GM12878 (cell line): ENCODE measurements at regions not wholly inside any gene's neighbourhood (a gene's known extent, or its start where the extent isn't known, plus 50 kb on each side); places are given as distances from the start of the nearest gene placed in this dataset.

Experiments
- ATAC-seq: fragments of 200-7000 bp; cut with Tn5 transposase; 3 replicates; pipeline ENCODE4 v1.9.1; 2020; ENCODE audit warnings: mild to moderate bottlenecking, moderate library complexity
- BruUV-seq: library from RNA; stranded (reverse); fragments of 400-500 nt; replicated peaks from 2 replicates; lab custom pipeline; 2021; lab: Mats Ljungman, UMichigan
- CTCF ChIA-PET: fragments of 300-600 bp; sonication (Branson Sonifier 250); formaldehyde crosslinking; extraction: SDS; loops from one replicate; lab custom pipeline; 2021; ENCODE audit warnings: inconsistent platforms; lab: Yijun Ruan, JAX
- POLR2A ChIA-PET: fragments of 350-600 bp; formaldehyde crosslinking; extraction: SDS; loops from one replicate; lab custom pipeline; 2021; ENCODE audit warnings: inconsistent platforms; lab: Charles Lee
- RAD21 ChIA-PET: fragments of 300-600 bp; sonication (Branson Sonifier 250); formaldehyde crosslinking; loops from one replicate; lab custom pipeline; 2023; ENCODE audit warnings: antibody characterized with exemption; ENCODE audit not compliant: unreplicated experiment; lab: Charles Lee
- SMC1A ChIA-PET: fragments of 300-600 bp; sonication (Branson Sonifier 250); formaldehyde crosslinking; loops from one replicate; lab custom pipeline; 2023; ENCODE audit not compliant: unreplicated experiment, uncharacterized antibody; lab: Charles Lee
- DNase-seq: peaks from one replicate; pipeline ENCODE4 v3.0.0-alpha.2; 2011; ENCODE audit warnings: low read depth, low spot score
- FAIRE-seq: peaks from 3 replicates; lab custom pipeline; 2011; peaks lifted over from hg19 to GRCh38; lab: Jason Lieb, UNC
- H2AFZ ChIP-seq: 2 replicates; pipeline ENCODE4 v1.6.0; 2011; ENCODE audit warnings: low read depth, low read length, control low read depth; ENCODE audit not compliant: control insufficient read depth
- H3K27ac ChIP-seq: 2 replicates; pipeline ENCODE4 v1.5.1; 2011; ENCODE audit warnings: control low read depth; ENCODE audit not compliant: control insufficient read depth, insufficient read depth
- H3K27me3 ChIP-seq, 2 experiments: replicated peaks in 1 of 2; 2 replicates each; pipeline versions ENCODE4 v1.6.0 to v1.6.1; 2011; ENCODE audit warnings: low read length in 1 of 2; ENCODE audit not compliant: control insufficient read depth in 2 of 2, insufficient read depth in 2 of 2
- H3K36me3 ChIP-seq, 2 experiments: 2 replicates each; pipeline ENCODE4 v1.5.1; 2011; ENCODE audit warnings: low read length in 1 of 2; ENCODE audit not compliant: control insufficient read depth in 2 of 2, insufficient read depth in 2 of 2
- H3K4me1 ChIP-seq: 2 replicates; pipeline ENCODE4 v1.6.1; 2011; ENCODE audit warnings: mild to moderate bottlenecking, low read length, moderate library complexity, mixed read lengths; ENCODE audit not compliant: control insufficient read depth, insufficient read depth
- H3K4me2 ChIP-seq: 2 replicates; pipeline ENCODE4 v1.6.0; 2011; ENCODE audit warnings: control low read depth; ENCODE audit not compliant: control insufficient read depth, insufficient read depth
- H3K4me3 ChIP-seq: fragments of 200-600 bp; sonication (generic); 2 replicates; pipeline ENCODE4 v1.5.1; 2016
- H3K79me2 ChIP-seq: 2 replicates; pipeline ENCODE4 v1.6.0; 2011; ENCODE audit warnings: low read length; ENCODE audit not compliant: control insufficient read depth, insufficient read depth
- H3K9ac ChIP-seq: 2 replicates; pipeline ENCODE4 v1.8.0; 2011; ENCODE audit warnings: low read length, control low read depth, mixed read lengths; ENCODE audit not compliant: control insufficient read depth, insufficient read depth
- H3K9me3 ChIP-seq: replicated peaks from 3 replicates; pipeline ENCODE4 v1.5.1; 2011; ENCODE audit warnings: mild to moderate bottlenecking, low read length; ENCODE audit not compliant: control insufficient read depth, insufficient read depth
- H4K20me1 ChIP-seq: 2 replicates; pipeline ENCODE4 v1.6.0; 2011; ENCODE audit not compliant: control insufficient read depth, insufficient read depth
- BMI1 ChIP-seq: fragments of 450-650 bp; IDR thresholded peaks from 2 replicates; pipeline ENCODE4 v1.6.1; 2016; ENCODE audit warnings: mild to moderate bottlenecking, moderate library complexity, borderline replicate concordance
- E2F4 ChIP-seq: IDR thresholded peaks from 2 replicates; pipeline ENCODE4 v1.6.1; 2012; ENCODE audit warnings: low read depth, low read length, improper control_type of control experiment
- ESRRA ChIP-seq: IDR thresholded peaks from 2 replicates; pipeline ENCODE4 v1.6.1; 2012; ENCODE audit warnings: mild to moderate bottlenecking, low read length, improper control_type of control experiment
- EZH2 ChIP-seq: IDR thresholded peaks from 2 replicates; pipeline ENCODE4 v1.6.1; 2012; ENCODE audit warnings: low read depth, mild to moderate bottlenecking, control low read depth, inconsistent platforms, low read length, borderline replicate concordance; ENCODE audit not compliant: control insufficient read depth
- HCFC1 ChIP-seq: fragments of 150-350 bp; IDR thresholded peaks from 2 replicates; pipeline ENCODE4 v1.6.1; 2014; ENCODE audit warnings: low read length
- MEF2A ChIP-seq: IDR thresholded peaks from 2 replicates; pipeline ENCODE4 v1.6.1; 2011; ENCODE audit warnings: low read depth, mild to moderate bottlenecking, low read length, moderate library complexity; ENCODE audit not compliant: insufficient read depth
- MXI1 ChIP-seq: fragments of 150-350 bp; IDR thresholded peaks from 2 replicates; pipeline ENCODE4 v1.6.1; 2011; ENCODE audit warnings: low read depth, mild to moderate bottlenecking, inconsistent platforms, low read length, improper control_type of control experiment
- POU2F2 ChIP-seq: IDR thresholded peaks from 3 replicates; pipeline ENCODE4 v1.6.1; 2011; ENCODE audit warnings: low read depth, mild to moderate bottlenecking, low read length, borderline replicate concordance
- RAD21 ChIP-seq: IDR thresholded peaks from 2 replicates; pipeline ENCODE4 v1.6.1; 2011; ENCODE audit warnings: mild to moderate bottlenecking, low read depth, low read length, moderate library complexity; ENCODE audit not compliant: insufficient read depth
- SMARCA5 ChIP-seq: fragments of 450-650 bp; IDR thresholded peaks from 2 replicates; pipeline ENCODE4 v1.6.1; 2017; ENCODE audit warnings: mild to moderate bottlenecking
- SREBF2 ChIP-seq: IDR thresholded peaks from 2 replicates; pipeline ENCODE4 v1.6.1; 2012; ENCODE audit warnings: mild to moderate bottlenecking, low read length
- YY1 ChIP-seq: IDR thresholded peaks from 2 replicates; pipeline ENCODE4 v1.6.1; 2011; ENCODE audit warnings: low read depth, mild to moderate bottlenecking, low read length
- ZNF274 ChIP-seq: IDR thresholded peaks from one replicate; pipeline ENCODE4 v1.8.0; 2011; ENCODE audit not compliant: insufficient read length, insufficient read depth
- ZNF384 ChIP-seq: IDR thresholded peaks from 2 replicates; pipeline ENCODE4 v1.6.1; 2012; ENCODE audit warnings: low read depth, mild to moderate bottlenecking, low read length, improper control_type of control experiment, borderline replicate concordance
- WGBS: methylation state at CpG from one replicate; pipeline ENCODE4 v1.1.6; 2016; ENCODE audit warnings: low lambda C conversion rate; ENCODE audit not compliant: insufficient replicate concordance, insufficient coverage; ENCODE audit errors: missing lambda C conversion rate; 5-methylcytosine and 5-hydroxymethylcytosine counted together
- in situ Hi-C: fragments of 300-500 bp; cut with MboI; formaldehyde crosslinking; loops from 9 replicates; pipeline ENCODE4 v1.14.3; 2018; ENCODE audit warnings: mixed read lengths
- intact Hi-C: fragments of 100-400 bp; cut with micrococcal nuclease; formaldehyde crosslinking; loops from one replicate; pipeline ENCODE4 v1.14.2; 2022; ENCODE audit not compliant: unreplicated experiment
- TF ChIP-seq, protein P1 (sequence below): IDR thresholded peaks from 2 replicates; pipeline ENCODE4 v1.6.1; 2012; ENCODE audit warnings: improper control_type of control experiment, low read depth, low read length; ENCODE audit not compliant: insufficient replicate concordance
- TF ChIP-seq, protein P2 (sequence below): IDR thresholded peaks from 2 replicates; pipeline ENCODE4 v1.6.1; 2012; ENCODE audit warnings: low read depth, low read length, improper control_type of control experiment
- TF ChIP-seq, protein P3 (sequence below): fragments of 450-650 bp; IDR thresholded peaks from 2 replicates; pipeline ENCODE4 v1.6.1; 2014; ENCODE audit warnings: mild to moderate bottlenecking

- H3K4me3 ChIP-seq: no peak overlapping the region
- intact Hi-C loops: no loop called here
- no peak overlapping the region for H3K9ac ChIP-seq
- TF ChIP-seq MXI1 (no peak), SREBF2 (no peak), HCFC1 (no peak), E2F4 (no peak), ESRRA (no peak), BMI1 (no peak), MEF2A (no peak), ZNF274 (no peak), EZH2 (no peak), YY1 (no peak), POU2F2 (no peak), ZNF384 (no peak), RAD21 (no peak), SMARCA5 (no peak)
- TF ChIP-seq, protein P1, sequence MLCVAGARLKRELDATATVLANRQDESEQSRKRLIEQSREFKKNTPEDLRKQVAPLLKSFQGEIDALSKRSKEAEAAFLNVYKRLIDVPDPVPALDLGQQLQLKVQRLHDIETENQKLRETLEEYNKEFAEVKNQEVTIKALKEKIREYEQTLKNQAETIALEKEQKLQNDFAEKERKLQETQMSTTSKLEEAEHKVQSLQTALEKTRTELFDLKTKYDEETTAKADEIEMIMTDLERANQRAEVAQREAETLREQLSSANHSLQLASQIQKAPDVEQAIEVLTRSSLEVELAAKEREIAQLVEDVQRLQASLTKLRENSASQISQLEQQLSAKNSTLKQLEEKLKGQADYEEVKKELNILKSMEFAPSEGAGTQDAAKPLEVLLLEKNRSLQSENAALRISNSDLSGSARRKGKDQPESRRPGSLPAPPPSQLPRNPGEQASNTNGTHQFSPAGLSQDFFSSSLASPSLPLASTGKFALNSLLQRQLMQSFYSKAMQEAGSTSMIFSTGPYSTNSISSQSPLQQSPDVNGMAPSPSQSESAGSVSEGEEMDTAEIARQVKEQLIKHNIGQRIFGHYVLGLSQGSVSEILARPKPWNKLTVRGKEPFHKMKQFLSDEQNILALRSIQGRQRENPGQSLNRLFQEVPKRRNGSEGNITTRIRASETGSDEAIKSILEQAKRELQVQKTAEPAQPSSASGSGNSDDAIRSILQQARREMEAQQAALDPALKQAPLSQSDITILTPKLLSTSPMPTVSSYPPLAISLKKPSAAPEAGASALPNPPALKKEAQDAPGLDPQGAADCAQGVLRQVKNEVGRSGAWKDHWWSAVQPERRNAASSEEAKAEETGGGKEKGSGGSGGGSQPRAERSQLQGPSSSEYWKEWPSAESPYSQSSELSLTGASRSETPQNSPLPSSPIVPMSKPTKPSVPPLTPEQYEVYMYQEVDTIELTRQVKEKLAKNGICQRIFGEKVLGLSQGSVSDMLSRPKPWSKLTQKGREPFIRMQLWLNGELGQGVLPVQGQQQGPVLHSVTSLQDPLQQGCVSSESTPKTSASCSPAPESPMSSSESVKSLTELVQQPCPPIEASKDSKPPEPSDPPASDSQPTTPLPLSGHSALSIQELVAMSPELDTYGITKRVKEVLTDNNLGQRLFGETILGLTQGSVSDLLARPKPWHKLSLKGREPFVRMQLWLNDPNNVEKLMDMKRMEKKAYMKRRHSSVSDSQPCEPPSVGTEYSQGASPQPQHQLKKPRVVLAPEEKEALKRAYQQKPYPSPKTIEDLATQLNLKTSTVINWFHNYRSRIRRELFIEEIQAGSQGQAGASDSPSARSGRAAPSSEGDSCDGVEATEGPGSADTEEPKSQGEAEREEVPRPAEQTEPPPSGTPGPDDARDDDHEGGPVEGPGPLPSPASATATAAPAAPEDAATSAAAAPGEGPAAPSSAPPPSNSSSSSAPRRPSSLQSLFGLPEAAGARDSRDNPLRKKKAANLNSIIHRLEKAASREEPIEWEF: no peak
- TF ChIP-seq, protein P2, sequence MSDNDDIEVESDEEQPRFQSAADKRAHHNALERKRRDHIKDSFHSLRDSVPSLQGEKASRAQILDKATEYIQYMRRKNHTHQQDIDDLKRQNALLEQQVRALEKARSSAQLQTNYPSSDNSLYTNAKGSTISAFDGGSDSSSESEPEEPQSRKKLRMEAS: no peak
- TF ChIP-seq, protein P3, sequence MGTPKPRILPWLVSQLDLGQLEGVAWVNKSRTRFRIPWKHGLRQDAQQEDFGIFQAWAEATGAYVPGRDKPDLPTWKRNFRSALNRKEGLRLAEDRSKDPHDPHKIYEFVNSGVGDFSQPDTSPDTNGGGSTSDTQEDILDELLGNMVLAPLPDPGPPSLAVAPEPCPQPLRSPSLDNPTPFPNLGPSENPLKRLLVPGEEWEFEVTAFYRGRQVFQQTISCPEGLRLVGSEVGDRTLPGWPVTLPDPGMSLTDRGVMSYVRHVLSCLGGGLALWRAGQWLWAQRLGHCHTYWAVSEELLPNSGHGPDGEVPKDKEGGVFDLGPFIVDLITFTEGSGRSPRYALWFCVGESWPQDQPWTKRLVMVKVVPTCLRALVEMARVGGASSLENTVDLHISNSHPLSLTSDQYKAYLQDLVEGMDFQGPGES: no peak
- TF ChIP-seq, all 136 proteins: peak for 0
- ChIA-PET CTCF (no interaction called here), SMC1A (no interaction called here), POLR2A (no interaction called here), RAD21 (no interaction called here)
- Histone ChIP-seq H3K4me2 (no peak overlapping the region), H3K36me3 (no peaks in the 10 kb centered on the region), H3K79me2 (no peaks in the 10 kb centered on the region), H3K9me3 (no peaks in the 10 kb centered on the region; the same call in 2 of the 3 replicates), H4K20me1 (no peaks in the 10 kb centered on the region), H3K4me1 (no peaks in the 10 kb centered on the region), H2AFZ (no peak overlapping the region), H3K27ac (no peak overlapping the region), H3K27me3 (no peaks in the 10 kb centered on the region)
- WGBS: 0% methylated on average over 2 of the region's 2 CpGs
- FAIRE-seq (no peak), ATAC-seq (no peak), DNase-seq (no peak)
- in situ Hi-C loops: no loop called here
- BruUV-seq: no TSS peak
These were observed 567.2 kb downstream of the CDH26 start for GRCh38 chr20:60525397-60525796.
